ENCODE measurements at regions not wholly inside any gene's neighbourhood (a gene's known extent, or its start where the extent isn't known, plus 50 kb on each side); places are given as distances from the start of the nearest gene placed in this dataset.

- Mint-ChIP-seq H3K27me3 (ENCODE audit: low read depth, poor library complexity) (peaks cover 3% of the 10 kb centered on the region), H3K4me1 (peaks cover 12% of the 10 kb centered on the region), H3K27ac (no peak overlapping the region), H3K9me3 (no peaks in the 10 kb centered on the region), H3K4me3 (no peak overlapping the region), H3K36me3 (ENCODE audit: low read depth) (no peaks in the 10 kb centered on the region)
- no peak for TF ChIP-seq CTCF (IDR thresholded peaks at IDR 0.05)
- DNase-seq: no peak
Observed at GRCh38 chr13:109879338-109879737, 93.0 kb upstream of the IRS2 start.

- no peak for TF ChIP-seq CTCF (IDR thresholded peaks at IDR 0.05)
- Mint-ChIP-seq H3K4me3 (no peak overlapping the region), H3K4me1 (peaks cover 12% of the 10 kb centered on the region), H3K36me3 (ENCODE audit: low read depth) (no peaks in the 10 kb centered on the region), H3K9me3 (no peaks in the 10 kb centered on the region), H3K27me3 (ENCODE audit: low read depth, poor library complexity) (peaks cover 6% of the 10 kb centered on the region), H3K27ac (no peak overlapping the region)
- no peak for DNase-seq
Observed at GRCh38 chr13:109877809-109878208, 91.4 kb upstream of the IRS2 start.

DNA sequence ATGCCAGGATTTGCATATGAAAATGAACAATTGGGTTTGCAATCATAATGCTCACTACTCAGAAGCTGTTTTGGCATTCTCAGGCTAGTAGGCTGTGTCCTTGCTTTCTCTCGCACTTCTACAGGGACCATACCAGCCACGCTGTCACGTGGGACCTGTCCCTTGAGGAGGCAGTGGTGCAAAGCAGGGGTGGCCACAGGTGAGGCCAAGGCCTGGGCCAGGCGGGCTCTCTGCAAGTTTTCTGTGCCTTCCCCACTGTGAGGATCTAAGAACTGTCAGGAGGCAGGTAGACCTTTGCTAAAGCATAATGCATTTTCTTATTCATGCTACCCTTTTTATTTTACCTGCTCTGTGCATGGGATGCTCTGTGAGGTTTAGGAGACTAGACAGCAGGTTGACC is 89.4 kb upstream of the IRS2 start:
- Mint-ChIP-seq H3K36me3 (ENCODE audit: low read depth) (no peaks in the 10 kb centered on the region), H3K27me3 (ENCODE audit: low read depth, poor library complexity) (peaks cover 6% of the 10 kb centered on the region), H3K4me3 (no peak overlapping the region), H3K9me3 (no peaks in the 10 kb centered on the region), H3K27ac (no peak overlapping the region), H3K4me1 (peaks cover 5% of the 10 kb centered on the region)
- no peak for TF ChIP-seq CTCF (IDR thresholded peaks at IDR 0.05)
- no peak for DNase-seq

DNA sequence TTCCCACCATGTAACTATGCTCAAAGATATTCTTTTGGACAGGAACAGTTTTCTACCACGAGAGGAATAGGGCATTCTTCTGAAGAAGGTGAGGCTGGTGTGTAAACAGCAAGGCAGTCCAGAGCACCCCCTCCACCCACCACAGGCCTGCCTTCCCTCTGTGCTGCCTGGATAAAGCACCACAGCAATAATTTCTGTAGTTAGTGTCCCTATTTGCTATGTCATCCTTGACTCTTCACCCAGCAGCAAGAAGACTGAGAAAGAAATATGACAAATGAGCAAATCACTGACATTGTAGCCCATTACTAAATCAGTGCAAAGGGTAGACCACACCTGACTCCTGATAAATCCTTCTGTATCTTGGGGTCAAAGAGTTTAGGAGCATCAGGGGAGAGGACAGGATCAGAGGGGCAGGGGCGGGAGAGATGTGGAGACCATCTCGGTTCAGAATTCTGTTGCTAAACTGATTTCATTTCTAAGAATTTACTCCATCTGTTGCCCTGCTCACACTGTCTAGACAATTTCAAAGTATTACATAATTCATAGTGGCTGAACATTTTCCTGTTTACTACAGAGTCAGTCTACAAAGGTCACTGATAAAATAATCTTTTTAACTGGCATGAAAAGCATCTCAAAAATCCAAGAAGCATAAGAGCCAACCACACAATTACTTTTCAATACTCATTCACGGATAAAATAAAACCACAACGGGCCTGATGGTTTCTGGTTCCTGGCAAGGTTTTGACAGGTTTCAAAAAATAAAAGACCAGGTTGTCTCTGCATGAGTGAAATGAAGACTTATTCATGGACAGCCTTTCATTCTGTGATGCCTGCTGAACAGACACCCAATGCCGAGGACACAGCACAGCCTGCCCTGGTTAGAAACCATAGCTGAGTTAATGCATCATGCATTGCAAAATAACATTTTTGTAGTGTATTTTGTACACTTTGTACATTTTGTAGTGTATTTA is 88.4 kb upstream of the IRS2 start:
- TF ChIP-seq CTCF (IDR thresholded peaks at IDR 0.05): no peak
- H3K4me1 Mint-ChIP-seq: no peaks in the 10 kb centered on the region
- no peaks in the 10 kb centered on the region for H3K9me3 Mint-ChIP-seq
- no peak overlapping the region for H3K4me3 Mint-ChIP-seq
- no peaks in the 10 kb centered on the region for H3K36me3 Mint-ChIP-seq (ENCODE audit: low read depth)
- H3K27ac Mint-ChIP-seq: no peak overlapping the region
- H3K27me3 Mint-ChIP-seq (ENCODE audit: low read depth, poor library complexity): peaks cover 3% of the 10 kb centered on the region
- no peak for DNase-seq

DNA sequence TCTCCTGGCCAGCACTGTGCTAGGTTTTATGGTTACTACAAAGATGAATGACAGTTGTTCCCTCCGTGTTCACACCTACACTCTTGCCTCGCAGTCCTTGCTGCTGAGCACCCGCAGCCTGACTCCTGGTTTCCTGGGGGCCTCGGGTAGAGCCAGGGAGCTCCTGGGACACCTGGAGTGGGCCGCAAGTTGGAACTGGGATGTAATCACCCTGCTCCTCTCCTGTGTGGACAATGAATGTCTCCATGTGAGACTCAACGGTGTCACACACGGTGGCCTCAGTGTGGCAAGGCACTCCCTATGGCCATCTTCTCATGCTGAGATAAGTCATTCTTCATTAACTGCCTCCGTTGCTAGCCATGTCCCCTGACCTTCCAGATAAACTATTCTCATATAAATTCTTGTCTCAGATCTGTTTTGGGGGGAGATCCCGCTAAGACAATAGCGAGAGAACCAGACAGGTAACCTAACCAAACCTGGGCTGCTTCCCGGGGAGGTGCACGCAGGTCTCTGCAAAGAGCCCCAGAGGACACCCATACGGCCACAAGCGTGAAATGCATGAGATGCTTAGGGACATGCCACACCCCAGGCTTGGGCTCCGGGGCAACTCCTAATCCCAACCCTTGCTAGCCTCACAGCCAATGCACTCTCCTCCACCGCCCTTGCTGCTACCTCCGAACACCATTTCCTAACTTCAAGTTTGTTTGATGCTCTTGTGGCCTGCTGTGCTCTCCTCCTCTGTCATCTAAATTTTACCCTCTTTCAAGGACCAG is 87.2 kb upstream of the IRS2 start:
- H3K4me1 Mint-ChIP-seq: peaks cover 7% of the 10 kb centered on the region
- peaks cover 3% of the 10 kb centered on the region for H3K27me3 Mint-ChIP-seq (ENCODE audit: low read depth, poor library complexity)
- TF ChIP-seq CTCF (IDR thresholded peaks at IDR 0.05): no peak
- no peaks in the 10 kb centered on the region for H3K9me3 Mint-ChIP-seq
- H3K36me3 Mint-ChIP-seq (ENCODE audit: low read depth): no peaks in the 10 kb centered on the region
- DNase-seq: no peak
- H3K27ac Mint-ChIP-seq: no peak overlapping the region
- H3K4me3 Mint-ChIP-seq: no peak overlapping the region

Data from nephron progenitor cell (in vitro differentiated cells).